PC-3 (cell line): ENCODE measurements at regions not wholly inside any gene's neighbourhood (a gene's known extent, or its start where the extent isn't known, plus 50 kb on each side); places are given as distances from the start of the nearest gene placed in this dataset.

Experiments
- EZH2 ChIP-seq: fragments of 300-600 bp; sonication (generic); IDR thresholded peaks from one replicate; pipeline ENCODE4 v1.6.1; 2017; ENCODE audit warnings: antibody characterized with exemption, mild to moderate bottlenecking, low read length; ENCODE audit not compliant: unreplicated experiment
- TF ChIP-seq, protein P1 (sequence below): fragments of 300-600 bp; sonication (generic); conservative IDR thresholded peaks from 2 replicates; pipeline ENCODE4 v1.5.1; 2017; ENCODE audit warnings: antibody characterized with exemption, low read depth, mild to moderate bottlenecking, low read length

DNA sequence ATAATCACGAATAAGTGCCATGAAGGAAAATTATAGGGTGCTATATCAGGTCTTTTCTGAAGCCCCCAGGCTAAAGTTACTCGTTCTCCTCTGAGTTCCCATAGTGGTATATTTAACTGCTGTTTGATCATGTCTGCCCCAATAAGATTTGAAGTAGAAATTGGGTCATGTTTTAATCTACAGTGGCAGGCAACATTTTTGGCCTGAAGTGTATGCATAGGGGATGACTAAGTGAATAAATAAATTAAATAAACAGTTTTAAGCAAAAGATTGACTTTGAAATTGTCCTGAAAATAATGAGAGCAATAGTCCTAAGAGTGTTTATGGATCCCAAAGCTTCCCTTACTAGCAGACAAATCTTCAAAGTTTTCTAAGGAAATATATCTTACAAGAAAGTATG lies 500.9 kb downstream of the TNS1 start:
- TF ChIP-seq EZH2: no peak
- TF ChIP-seq, protein P1, sequence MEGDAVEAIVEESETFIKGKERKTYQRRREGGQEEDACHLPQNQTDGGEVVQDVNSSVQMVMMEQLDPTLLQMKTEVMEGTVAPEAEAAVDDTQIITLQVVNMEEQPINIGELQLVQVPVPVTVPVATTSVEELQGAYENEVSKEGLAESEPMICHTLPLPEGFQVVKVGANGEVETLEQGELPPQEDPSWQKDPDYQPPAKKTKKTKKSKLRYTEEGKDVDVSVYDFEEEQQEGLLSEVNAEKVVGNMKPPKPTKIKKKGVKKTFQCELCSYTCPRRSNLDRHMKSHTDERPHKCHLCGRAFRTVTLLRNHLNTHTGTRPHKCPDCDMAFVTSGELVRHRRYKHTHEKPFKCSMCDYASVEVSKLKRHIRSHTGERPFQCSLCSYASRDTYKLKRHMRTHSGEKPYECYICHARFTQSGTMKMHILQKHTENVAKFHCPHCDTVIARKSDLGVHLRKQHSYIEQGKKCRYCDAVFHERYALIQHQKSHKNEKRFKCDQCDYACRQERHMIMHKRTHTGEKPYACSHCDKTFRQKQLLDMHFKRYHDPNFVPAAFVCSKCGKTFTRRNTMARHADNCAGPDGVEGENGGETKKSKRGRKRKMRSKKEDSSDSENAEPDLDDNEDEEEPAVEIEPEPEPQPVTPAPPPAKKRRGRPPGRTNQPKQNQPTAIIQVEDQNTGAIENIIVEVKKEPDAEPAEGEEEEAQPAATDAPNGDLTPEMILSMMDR: no peak
